ENCODE measurements at regions not wholly inside any gene's neighbourhood (a gene's known extent, or its start where the extent isn't known, plus 50 kb on each side); places are given as distances from the start of the nearest gene placed in this dataset.

DNA sequence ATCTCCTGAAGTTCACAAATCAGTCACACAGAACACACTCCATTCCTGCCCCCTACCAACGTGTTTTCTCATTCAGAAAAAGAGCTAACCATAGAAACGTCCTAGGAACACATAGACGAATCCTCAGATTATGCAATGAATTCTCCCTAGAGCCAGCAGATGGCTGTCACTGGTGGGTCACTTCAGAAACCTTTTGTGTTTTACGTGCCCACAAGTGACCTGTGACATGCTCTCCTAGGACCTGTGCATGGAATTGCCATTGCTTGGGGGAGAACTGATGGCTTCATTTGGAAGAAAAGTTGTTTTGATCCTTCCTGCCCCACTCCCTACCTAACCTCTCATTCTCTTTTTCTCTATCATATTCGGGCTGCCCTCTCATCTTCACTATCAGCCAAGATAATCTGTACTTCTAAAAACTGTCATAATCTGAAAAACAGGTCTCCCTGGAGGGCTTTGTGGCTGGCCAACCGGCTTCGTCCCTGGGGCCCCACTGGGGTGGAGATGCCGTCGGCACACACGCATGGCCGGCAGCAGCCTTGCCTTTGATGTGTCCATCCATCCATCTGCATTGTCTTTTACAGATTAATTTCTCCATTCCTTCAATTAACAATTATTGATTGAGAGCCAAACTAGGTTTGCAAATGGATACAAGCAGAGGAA is 144.1 kb upstream of the SERP2 start:
- DNase-seq = no peak

- DNase-seq = no peak
Measured at GRCh38 chr13:44230071-44230470, 143.6 kb upstream of the SERP2 start.

- no peak for DNase-seq
Measured at GRCh38 chr13:44230736-44231135, 142.9 kb upstream of the SERP2 start.

- no peak for DNase-seq
Measured at GRCh38 chr13:44231786-44232516, 141.7 kb upstream of the SERP2 start.

- DNase-seq = no peak
Measured at GRCh38 chr13:44232774-44233173, 140.8 kb upstream of the SERP2 start.

DNA sequence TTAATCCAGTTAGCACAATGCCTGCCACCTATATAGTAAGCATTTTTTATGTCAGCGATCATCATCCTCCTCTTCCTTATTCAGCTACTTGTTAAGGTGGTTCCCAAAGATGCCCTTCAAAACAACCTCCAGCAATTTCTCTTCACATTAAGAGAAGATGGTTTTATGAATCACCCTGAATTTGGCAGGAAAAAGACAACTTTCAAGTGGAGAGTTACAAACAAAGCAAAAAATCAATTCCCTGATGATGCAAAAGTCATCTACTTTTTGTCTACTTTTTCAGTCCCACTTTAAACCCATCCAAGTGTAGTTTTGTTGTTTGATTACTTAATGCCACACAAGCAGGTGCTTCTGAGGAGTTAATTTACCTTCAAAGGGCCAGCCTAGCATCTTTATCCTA is 139.1 kb upstream of the SERP2 start:
- DNase-seq = no peak

- no peak for DNase-seq
Measured at GRCh38 chr13:44236370-44236769, 137.3 kb upstream of the SERP2 start.

GRCh38 chr13:44236801-44237207 is 136.8 kb upstream of the SERP2 start:
- DNase-seq = no peak

GRCh38 chr13:44237276-44237767 is 136.3 kb upstream of the SERP2 start:
- DNase-seq = no peak

- no peak for DNase-seq
Measured at GRCh38 chr13:44237881-44238421, 135.7 kb upstream of the SERP2 start.

GRCh38 chr13:44240611-44241145 is 132.9 kb upstream of the SERP2 start:
- no peak for DNase-seq

DNA sequence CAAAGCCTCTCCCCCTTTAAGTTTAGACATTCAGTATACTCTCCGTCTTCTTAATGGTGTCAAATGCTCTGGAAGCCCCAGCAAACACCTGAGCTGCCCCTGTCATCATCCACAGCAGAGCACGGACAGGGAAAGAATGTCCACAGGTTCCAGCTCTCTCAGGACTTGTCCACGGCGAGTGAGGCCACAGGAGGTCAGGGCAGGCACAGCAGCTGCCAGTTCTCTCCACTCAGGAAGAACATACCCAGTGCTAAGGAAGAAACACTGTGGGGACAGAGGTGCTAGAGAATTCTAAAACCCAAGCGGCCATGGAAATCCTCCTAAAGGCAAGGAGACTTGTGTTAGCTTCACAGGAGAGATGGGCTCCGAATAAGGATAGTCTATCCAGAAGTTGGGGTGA is 132.0 kb upstream of the SERP2 start:
- DNase-seq = no peak

- no peak for DNase-seq
Measured at GRCh38 chr13:44242766-44243165, 130.9 kb upstream of the SERP2 start.

GRCh38 chr13:44243198-44243857 is 130.3 kb upstream of the SERP2 start:
- DNase-seq = no peak

DNA sequence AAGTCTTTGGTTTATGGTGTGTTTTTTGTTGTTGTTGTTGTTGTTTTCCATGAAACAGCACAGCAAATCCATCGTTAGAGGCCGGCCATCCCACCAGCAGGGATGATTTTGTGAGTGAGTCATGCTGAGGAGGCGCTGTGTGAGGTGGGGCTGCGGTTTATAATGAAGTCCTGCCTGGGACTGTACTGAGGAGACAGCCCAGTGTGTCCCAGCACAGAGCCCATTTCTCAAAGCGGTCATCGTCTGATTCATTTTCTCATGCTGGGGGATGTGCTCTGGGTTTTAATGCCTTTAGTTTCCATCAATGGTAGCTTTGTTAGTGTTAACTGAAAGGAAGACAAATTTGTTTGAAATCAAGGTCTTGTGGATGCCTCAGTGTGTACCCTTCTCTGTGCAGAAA is 129.3 kb upstream of the SERP2 start:
- DNase-seq = no peak

GRCh38 chr13:44249431-44249836 is 124.2 kb upstream of the SERP2 start:
- DNase-seq = no peak

DNA sequence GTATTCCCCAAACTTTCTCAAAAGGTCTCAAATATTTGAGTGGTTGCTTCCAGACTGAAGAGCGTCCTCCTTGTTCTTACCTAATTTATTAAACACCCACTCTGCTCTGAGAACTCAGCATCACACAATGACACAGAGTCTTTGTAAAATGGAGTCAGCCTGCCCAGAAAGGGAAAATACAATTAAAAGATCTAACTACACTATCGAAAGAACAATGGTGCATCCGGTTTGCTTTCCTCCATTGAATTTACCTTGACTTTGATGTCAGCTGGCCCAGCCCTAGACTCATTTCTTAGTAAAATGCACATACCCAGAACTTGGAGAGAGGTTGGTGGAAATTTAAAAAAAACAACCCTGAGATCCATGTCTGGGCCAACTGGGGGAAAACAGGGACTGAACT is 120.7 kb upstream of the SERP2 start:
- no peak for DNase-seq

GRCh38 chr13:44255771-44256364 is 117.8 kb upstream of the SERP2 start:
- DNase-seq = no peak

GRCh38 chr13:44257796-44258195 is 115.8 kb upstream of the SERP2 start:
- no peak for DNase-seq

DNA sequence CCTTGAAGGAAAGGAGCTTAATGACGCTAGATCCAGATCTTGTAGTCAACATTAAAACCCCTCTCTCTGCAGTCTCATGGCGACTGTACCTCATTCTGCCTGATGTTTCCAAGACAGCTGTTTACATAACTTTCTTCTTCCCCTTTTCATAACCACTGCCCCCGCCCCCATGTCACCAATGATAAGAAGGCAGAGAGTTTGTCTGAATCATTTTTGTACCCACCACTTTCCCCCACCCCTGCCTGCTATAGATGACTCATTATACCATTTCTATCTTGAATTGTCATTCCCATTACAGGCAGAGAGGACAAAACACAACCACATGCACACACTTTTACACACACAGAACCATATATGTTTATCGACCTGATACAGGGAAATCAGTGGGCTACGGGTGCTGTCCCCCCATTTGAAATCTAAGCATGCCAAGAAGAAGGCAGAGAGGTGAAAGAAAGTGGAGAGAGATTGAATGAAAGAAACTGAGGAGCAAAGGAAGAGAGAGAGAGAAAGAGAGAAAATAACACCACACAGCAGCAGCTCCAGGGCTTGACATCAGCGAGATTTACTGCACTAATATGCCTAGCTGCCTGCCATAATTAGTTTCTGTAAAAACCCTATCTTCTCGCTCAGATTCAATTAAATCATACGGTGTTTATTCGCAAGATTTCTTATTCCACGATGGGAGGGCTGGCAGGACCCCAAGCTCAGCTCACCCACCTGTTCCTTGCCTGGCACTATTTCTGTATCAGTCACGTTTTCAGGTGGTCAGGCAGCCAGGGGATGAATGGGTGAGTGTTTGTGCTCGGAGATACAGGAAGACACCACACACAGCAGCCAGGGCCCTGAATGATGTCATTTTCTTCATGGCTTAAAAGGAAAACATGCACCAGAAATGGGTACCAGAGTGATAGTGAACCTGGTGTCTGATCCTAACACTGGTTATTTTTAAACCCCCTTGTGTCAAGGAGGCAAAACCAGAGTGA is 114.3 kb upstream of the SERP2 start:
- peak; percentile 54 to 66 for DNase-seq

GRCh38 chr13:44260336-44260735 is 113.3 kb upstream of the SERP2 start:
- DNase-seq = no peak

All from stimulated activated CD4-positive, alpha-beta T cell treated with anti-CD3 and anti-CD28 coated beads, Interleukin-2, amount 100 ng/mL, for 48 hours (primary cell).